NCI-H2196 treated with DMSO at 0.1 percent for 48 hours (cell line): ENCODE measurements at regions not wholly inside any gene's neighbourhood (a gene's known extent, or its start where the extent isn't known, plus 50 kb on each side); places are given as distances from the start of the nearest gene placed in this dataset.

Experiments used
- DNase-seq: peaks from one replicate; lab custom pipeline; 2025; ENCODE audit not compliant: unreplicated experiment; lab: John Stamatoyannopoulos, UW

DNA sequence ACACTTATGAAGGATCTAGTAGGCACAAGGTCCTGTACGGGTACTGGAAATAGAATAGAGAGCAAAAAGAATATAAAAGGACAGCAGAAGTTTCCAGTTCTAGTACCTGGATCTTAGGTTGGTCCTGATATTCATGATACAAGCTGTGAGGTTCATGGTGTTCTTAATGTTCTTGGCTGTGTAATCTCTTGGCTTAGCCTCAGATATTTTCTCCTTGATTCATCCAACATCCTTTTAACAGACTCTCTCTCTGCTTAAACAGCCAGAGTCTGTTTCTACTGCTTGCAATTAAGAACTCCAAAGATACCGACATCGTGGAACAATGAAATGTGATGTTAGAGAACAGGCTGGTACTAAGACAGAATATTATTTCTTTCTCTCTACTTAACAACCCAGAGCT is 49.9 kb downstream of the CNTN3 start:
- no peak for DNase-seq

DNA sequence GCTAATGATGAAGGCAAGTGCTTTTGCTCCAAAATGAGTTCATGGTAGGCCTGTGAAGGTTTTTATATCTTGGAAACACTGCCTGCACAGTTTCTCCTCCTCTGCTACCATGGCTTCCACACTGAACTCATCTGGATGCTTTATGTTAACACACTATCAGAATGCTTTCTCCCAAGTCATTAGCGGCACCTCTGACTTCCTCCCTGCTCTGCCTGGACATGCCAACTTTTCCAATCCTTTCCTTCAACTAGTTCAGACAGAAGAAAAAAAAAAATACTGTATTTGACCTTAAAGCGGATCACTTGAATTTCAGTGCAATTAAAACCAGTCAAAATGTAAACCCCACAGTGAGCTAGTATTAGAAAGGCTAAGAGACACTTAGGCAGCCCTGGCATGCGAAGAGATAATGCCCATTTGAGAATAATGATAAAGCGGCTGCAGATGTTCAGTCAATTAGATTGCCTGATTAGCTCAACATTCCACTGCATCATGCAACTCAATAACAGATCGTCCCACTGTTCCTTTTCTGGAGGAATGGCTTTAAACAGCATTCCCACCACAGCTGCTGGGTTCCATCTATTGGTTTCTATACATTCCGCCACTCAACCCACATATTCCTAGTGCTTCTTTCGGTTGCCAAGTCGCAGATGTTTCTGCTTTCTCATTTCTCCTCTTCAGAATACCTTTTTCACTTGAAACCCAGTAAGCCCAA is 51.7 kb downstream of the CNTN3 start:
- DNase-seq, result no peak

DNA sequence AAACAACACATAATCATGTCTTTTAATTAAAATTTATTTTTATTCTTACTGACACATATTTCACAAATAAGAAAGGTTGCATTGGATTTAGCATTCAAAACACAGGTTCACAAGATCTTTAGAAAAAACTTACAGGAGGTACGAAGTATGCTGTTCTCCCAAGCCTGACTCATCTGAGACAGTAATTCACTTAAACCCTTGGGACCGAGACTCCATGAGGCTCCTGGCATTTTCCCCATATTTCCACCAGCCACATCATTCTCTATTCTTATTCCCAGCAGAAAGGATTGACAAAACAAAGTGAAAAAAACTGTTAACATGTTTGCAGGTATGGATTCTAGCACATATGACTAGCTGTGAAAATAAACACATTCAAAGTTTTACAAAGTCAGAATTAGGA is 52.6 kb downstream of the CNTN3 start:
- no peak for DNase-seq

DNA sequence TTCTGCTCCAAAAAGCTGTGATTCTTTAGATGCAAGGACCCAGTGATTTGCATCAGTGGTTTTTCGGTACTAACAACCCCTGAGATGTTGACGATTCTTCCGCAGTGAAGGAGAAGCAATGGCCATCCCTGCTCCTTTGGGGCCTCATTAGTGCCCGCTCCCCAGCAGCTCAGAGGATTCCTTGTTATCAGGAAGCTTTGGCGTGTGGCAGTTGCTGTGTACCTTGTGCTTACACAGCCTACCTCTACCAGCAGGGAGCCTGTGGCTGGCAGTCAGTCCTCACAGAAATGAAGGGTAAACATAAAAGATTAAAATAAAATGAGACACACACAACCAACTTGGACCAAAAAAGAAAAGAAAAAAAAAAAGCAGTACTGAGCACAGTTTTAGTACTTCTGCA is 55.2 kb downstream of the CNTN3 start:
- DNase-seq, result no peak

DNA sequence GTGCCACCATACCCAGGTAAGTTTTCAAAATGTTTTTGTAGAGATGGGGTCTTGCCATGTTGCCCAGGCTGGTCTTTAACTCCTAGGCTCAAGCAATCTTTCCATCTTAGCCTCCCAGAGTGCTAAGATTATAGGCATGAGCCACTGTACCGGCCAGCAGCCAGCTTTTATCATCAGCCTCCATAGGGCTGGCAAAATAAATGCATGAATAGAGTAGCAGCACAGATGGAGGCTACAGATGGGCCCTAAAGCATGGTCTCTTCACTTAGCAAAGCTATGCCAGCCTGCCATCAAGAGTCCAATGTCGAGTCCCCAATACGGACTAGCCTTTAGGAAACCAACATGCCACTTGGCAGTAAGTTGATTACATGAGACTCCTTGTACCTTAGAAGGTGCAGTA is 63.8 kb downstream of the CNTN3 start:
- DNase-seq, result no peak

DNA sequence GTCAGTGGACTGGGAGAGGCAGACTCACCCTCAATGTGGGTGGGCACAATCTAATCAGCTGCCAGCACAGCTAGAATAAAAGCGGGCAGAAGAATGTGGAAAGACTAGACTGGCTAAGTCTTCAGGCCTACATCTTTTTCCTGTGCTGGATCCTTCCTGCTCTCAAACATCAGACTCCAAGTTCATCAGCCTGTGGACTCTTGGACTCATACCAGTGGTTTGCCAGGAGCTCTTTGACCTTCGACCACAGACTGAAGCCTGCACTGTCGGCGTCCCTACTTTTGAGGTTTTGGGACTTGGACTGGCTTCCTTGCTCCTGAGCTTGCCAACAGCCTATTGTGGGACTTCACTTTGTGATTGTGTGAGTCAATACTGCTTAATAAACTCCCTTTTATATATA is 68.0 kb downstream of the CNTN3 start:
- no peak for DNase-seq

DNA sequence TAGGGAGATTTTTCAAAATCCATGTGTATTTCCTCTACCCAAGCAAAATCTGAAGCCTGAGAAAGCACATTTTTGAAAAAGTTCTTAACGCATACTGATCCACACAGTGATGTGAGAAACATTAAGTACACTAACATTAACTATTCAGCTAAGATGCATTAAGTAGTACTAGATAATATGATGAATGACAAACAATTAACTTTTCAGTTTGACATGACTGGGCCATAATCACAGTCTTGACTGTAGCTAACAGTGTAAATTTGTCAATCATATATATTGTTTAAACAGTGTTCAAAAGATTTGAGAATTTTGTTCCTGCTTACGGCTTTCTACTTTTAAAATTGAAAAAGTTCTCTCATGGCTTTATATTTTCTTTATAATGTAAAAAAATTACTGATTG is 72.0 kb downstream of the CNTN3 start:
- no peak for DNase-seq

DNA sequence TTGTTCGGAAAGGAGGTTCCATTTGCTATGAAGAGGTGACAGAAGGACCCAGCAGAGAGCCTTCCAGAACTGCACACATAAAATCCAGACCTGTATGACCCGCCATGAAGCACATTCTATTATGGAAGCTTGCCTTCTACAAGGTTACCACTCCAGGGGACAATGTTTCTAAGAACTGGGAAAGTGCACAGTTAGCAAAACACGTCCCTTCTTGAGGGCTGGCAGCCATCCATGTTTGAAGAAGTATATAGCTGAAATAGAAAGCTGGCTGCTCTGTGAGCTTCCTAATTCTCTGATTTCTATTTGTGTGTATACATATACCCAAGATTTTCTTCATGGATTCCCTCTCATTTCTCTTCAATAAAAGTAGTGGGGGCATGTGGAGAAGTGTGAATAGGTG is 74.6 kb downstream of the CNTN3 start:
- no peak for DNase-seq

DNA sequence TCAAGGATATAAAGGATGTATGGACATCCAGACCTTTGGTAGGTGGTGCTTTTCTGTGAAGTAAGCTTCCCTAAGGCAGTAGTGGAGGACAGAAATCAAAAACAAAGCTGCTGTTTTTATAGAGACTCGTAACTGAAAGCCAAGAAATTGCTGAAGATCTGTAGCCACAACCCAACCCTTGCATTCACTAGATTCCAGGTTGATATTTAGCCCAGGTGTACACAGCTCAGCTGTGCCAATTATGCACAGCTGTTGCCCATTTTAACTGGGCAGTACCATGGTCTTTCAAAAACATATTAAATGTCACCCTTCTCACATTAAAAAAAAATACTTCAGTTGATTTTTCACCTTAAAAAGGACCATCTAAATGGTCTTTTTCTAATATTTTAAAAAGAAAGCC is 75.8 kb downstream of the CNTN3 start:
- DNase-seq, result no peak

DNA sequence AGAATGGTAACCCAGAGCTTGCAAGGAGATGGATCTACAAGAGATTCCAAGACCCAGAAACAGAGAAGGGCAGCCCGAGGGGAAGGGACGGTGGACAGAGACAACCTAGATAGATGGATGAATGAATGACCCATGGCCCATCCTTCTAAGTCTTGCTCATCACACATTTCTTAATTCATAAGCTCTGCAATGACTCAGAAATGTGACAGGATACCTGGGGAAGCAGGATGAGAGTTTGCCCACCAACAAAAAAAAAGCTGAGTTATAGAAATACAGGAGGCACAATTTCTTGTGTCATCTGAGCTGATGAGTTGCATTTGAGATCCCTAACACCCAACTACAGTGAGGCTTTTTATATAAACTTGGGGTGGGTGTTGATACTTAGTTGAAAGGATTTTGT is 76.6 kb downstream of the CNTN3 start:
- no peak for DNase-seq

DNA sequence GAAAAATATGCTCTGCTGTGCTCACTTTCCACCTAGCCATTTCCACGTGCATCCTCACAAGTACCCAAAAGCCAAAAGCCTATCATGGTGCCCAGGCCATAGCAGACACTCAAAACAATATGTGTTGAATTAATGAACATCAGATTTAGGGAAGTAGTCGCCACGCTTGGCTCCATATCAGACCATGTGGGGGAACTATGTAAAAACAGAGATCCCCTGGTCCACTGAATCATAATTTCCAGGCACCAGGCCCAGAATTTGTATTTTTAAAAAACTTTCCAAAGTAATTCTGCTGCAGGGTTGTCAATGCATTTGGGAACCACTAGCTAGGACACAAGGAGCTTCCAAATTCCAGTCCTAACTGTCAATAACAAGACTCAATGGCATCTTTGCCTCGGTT is 77.3 kb downstream of the CNTN3 start:
- no peak for DNase-seq

DNA sequence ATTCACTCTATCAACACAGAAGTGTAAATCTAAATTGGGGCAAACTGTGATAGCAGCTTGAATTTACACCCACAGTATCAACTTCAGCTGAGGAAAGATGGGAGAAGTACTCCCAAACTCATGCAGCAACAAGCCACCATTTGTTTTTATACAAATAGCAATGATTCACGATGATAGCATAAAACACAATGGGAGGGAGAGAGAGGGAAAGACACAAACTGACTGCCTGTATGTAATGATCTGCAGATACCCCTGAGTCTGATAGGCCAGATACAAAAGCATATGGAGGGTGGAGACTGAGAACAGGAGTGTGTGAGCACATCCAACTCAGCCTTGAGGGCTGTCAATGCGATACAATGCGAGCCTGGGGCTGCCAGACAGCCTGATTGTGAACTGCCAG is 79.2 kb downstream of the CNTN3 start:
- DNase-seq, result no peak

DNA sequence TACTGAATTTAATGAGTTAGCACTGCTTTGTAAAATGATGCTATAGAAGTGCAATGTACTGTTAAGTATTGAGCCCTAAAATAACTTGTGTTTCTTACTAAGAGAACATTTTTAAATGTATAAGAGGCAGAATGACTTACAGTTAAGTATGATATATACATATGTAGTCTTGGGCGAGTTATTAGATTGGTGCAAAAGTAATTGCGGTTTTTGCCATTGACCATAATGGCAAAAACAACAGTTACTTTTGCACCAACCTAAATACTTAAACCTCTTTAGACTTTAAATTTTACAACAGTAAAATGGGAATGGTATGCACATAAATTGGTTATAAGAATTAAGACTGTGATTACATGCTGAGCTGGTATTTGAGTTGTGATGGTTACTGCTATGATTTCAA is 79.8 kb downstream of the CNTN3 start:
- no peak for DNase-seq

DNA sequence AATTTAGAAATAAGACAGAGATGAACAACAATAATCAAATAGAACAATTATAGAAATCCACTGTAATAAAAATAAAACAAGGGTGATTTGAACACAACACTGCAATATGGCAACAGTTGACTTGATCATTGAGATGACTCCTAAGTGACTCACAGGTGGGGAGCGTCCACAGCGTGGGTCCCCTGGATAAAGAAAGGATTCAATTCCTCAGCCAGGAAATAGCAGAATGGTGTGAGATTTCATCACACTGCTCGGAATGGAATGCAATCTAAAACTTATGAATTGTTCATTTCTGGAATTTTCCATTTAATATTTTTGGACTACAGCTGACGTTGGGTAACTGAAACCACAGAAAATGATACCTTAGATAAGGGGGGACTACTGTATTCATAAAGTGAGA is 82.0 kb downstream of the CNTN3 start:
- DNase-seq, result no peak

DNA sequence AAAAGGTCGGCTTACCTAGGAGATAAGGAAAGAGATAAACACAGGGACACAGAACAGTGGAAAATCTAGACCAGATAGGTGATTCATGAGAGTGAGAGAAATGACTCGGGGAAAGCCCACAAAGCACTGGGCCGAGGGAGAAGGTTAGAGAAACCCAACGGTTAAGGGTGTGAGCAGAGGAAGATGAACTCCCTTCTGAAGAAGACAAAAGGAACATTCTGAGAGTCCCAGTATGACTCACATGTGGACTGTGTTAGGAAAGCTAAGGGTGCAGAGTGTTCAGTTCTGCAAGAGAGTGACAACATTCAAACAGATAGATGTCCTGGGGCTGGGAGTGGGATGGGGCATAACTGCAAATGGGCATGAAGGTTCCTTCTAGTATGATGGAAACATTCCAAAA is 83.0 kb downstream of the CNTN3 start:
- DNase-seq, result no peak

DNA sequence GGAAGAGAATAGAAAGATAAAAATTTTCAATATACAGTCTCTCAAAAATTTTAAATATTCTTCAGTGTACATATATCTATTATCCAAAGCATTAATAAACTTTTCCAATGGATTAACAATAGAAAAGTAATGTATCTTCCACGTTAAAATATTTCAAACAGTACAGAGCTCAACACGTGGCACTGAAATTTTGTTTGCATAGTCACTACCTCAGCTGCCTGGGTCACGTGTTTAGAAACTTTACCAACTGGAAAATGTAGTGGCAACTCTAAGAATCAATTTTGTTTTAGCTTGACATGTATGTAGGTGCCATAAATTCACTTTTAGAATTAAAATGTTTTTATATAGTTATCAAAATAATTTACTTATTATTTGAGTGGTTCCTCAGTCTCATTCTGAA is 85.3 kb downstream of the CNTN3 start:
- no peak for DNase-seq

DNA sequence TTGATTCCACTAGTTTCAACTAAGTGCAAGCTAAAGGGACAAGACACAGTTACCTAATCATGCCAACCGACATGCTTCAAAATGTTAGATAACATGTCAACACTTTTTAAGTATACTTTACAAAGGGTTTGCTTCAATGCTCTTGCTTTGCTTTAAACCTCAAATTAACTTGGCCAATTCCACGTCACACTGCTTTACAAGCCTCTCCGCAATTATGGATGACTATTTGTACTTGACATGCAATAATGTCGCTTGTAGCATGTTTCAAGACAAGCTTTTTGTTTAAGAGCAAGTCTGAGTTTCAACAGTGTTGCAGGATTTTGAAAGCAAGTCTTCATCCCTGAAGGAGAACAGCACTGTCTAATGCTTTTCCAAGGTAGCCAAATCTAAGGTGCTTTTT is 86.9 kb downstream of the CNTN3 start:
- DNase-seq, result no peak

DNA sequence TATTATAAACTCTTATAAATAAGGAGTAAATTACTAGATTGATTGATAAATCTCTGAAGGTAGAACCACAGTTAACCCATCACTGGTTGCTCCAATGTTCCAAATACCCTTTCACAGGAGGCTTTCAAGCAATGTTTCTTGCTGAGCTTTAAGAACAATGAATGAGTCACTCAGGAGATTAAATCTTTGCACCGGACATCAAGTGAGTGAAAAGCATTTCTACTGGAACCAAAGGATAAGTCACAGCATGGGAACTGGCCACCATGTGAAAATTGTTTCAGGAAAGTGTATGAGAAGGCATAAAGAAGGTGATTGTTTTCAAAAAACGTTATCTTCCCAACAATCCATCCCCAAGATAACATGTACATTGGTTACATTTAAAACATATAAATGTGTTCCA is 90.6 kb downstream of the CNTN3 start:
- no peak for DNase-seq

DNA sequence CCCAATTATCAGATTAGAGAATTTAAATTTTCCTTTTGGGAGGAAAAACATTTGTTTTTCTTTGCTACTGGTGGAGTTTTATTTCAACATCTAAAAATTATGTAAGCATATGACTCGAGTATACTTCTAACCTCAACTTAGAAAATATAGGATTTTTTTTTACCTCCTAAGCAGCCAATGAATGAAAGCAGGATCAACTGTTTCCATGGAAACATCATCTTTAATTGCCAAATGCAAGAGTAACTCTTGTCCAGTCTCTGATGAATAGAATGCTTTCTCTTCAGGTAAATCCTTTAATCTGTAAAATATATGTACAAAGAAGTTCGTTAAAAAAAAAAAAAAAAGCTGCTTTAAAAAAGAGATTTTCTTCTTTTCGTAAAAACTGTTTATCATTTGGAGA is 93.6 kb downstream of the CNTN3 start:
- DNase-seq, result no peak

DNA sequence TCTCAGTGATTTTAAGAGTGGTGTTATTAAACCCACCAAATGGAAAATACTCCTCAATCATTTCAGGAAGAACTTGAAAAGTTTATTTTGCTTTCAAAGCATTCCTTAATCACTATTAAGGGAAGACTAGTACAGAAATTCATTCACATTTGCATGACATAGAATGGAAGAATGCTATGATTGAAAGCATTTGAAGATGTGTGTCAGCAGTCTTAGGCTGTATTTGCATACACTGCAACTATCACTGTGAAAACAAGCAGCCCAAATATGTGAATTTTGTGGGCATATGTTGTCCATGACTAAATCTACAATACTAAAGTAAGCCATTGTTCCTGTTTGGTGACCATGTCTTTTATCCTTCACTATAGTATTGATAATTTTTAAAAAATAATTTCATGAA is 95.8 kb downstream of the CNTN3 start:
- no peak for DNase-seq

DNA sequence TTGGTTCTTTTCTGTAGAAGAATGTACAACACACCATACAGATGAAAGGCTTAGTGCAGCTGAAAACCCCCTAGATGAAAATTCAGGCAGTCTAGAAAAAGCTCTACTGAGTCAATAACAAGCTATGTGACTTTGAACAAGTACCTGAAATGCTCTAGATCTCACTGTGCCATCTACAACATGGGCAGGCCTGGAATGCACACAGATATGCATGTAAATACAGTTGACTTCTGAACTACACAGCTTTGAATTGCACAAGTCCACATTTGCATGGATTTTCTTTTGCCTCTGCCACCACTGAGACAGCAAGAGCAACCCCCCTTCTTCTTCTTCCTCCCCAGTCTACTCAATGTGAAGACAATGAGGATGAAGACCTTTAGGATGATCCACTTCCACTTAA is 98.4 kb downstream of the CNTN3 start:
- DNase-seq, result no peak

DNA sequence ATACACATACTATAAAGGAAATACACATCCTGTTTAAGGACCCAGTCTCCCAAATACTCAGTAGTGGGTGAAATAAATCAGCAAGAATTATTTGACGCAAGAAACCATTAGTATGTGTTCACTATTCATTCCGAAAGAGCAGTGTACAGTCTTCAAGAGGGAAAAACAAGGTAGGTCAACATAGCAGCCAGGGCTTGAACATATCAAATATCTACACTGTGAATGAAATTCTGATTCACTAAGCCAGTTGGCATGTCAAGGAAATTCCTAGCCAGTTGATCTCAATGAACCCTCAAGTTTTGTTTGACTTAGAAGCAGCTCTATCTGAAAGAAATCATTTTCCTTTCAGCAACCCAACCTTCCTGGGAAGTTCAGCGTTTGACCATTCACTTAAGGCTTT is 99.0 kb downstream of the CNTN3 start:
- no peak for DNase-seq

DNA sequence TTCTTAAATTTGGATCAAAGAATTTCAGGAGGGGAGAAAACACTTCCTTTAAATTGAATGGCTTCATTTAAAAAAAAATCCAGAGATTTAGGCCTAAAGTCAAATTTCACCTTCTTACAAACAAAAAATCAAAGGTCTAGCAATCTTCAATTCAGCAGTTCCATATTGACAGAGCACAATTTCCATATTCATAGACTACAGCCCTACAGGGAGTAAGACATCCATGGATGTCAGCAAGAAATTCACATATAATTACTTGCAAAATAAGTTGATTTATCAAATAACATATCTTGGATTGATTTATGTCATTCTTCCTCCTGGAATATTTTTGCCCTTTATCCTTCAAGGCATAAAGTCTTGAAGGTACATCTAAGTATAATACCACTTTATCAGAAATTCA is 103.4 kb downstream of the CNTN3 start:
- no peak for DNase-seq
